Psoas muscle (tissue), 7 donors: ENCODE measurements at regions not wholly inside any gene's neighbourhood (a gene's known extent, or its start where the extent isn't known, plus 50 kb on each side); places are given as distances from the start of the nearest gene placed in this dataset.

Experiments
- ATAC-seq, 4 donors: fragments of 200-7000 bp; cut with Tn5 transposase; one replicate each; pipeline ENCODE4 v1.9.1; 2020; ENCODE audit warnings: moderate library complexity in 3 of 4, mild to moderate bottlenecking in 2 of 4
- DNase-seq, 2 donors: peaks; one replicate each; pipeline ENCODE4 v3.0.0-alpha.2; 2020
- H3K27ac ChIP-seq: fragments of 200-600 bp; one replicate; pipeline ENCODE4 v1.8.0; 2022
- H3K27me3 ChIP-seq, 3 donors: fragments of 200-600 bp in 1 of 3; one replicate each; pipeline versions ENCODE4 v1.6.1 to v1.8.0; 2013 to 2022; ENCODE audit warnings: low read length in 2 of 3, mild to moderate bottlenecking in 2 of 3, moderate library complexity in 1 of 3; ENCODE audit not compliant: insufficient read depth in 3 of 3
- H3K36me3 ChIP-seq, 2 donors: fragments of 200-600 bp in 1 of 2; one replicate each; pipeline versions ENCODE4 v1.6.1 to v1.8.0; 2013 to 2022; ENCODE audit warnings: low read depth in 1 of 2, mild to moderate bottlenecking in 1 of 2, moderate library complexity in 1 of 2; ENCODE audit not compliant: insufficient read depth in 1 of 2
- H3K4me1 ChIP-seq: fragments of 200-600 bp; one replicate; pipeline ENCODE4 v1.8.0; 2022
- H3K4me3 ChIP-seq: fragments of 200-600 bp; one replicate; pipeline ENCODE4 v1.8.0; 2022; ENCODE audit warnings: mild to moderate bottlenecking
- H3K9me3 ChIP-seq: fragments of 200-600 bp; one replicate; pipeline ENCODE4 v1.8.0; 2022
- WGBS, 3 donors: extraction: QIAGEN DNeasy Blood & Tissue Kit; methylation state at CpG; one replicate each; pipeline versions ENCODE4 v1.1.6 to v1.1.7; 2013; 5-methylcytosine and 5-hydroxymethylcytosine counted together
- intact Hi-C, 2 donors: fragments of 100-400 bp; cut with DNase I; formaldehyde crosslinking; loops; one replicate each; pipeline versions ENCODE4 v1.11.0 to v1.14.2; 2022
- TF ChIP-seq, protein P1 (sequence below): fragments of 200-600 bp; IDR thresholded peaks from one replicate; pipeline ENCODE4 v1.8.0; 2022; ENCODE audit warnings: antibody characterized with exemption
- donor health status: healthy with polysubstance abuse.
- donor health status: DM: no; HTN: no; CAD: no; lungs with moderate emphysema.
- donor health status: Bipolar disorder and iron deficiency.
- donor health status: healthy.
- donor health status: DM: yes; HTN: yes; CAD: no.
- donor health status: DM: no; HTN: no; CAD: no.
- donor health status: DM: yes; HTN: yes; CAD: no.

DNA sequence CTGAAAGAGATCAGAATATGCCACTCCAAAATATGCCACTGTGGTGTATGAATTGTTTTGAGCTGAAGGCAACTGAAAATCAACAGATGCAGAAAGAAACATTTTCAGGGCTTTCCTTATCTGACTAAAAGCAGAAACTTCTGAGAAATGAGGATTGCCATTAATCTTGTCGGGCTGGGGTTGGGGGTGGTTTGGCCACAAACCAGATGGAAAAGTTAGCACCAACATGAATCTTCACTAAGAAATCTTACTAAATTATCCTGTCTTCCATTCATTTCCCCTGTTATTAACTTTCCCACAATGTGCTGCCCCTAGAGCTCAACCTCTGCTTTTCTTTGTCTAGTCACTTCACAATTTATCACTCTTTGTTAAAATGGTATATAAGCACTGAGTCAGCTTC, 229.9 kb upstream of the GADL1 start:
- 79 to 89% (median 88%) methylated on average over 1 of the region's 1 CpG for WGBS, 3 donors
- Histone ChIP-seq H3K36me3 (no peaks in the 10 kb centered on the region), H3K9me3 (no peaks in the 10 kb centered on the region), H3K27me3 (no peaks in the 10 kb centered on the region), H3K4me1 (no peaks in the 10 kb centered on the region), H3K4me3 (no peak overlapping the region), H3K27ac (no peak overlapping the region)
- intact Hi-C loops, result no loop called here
- no peak for ATAC-seq
- TF ChIP-seq, protein P1, sequence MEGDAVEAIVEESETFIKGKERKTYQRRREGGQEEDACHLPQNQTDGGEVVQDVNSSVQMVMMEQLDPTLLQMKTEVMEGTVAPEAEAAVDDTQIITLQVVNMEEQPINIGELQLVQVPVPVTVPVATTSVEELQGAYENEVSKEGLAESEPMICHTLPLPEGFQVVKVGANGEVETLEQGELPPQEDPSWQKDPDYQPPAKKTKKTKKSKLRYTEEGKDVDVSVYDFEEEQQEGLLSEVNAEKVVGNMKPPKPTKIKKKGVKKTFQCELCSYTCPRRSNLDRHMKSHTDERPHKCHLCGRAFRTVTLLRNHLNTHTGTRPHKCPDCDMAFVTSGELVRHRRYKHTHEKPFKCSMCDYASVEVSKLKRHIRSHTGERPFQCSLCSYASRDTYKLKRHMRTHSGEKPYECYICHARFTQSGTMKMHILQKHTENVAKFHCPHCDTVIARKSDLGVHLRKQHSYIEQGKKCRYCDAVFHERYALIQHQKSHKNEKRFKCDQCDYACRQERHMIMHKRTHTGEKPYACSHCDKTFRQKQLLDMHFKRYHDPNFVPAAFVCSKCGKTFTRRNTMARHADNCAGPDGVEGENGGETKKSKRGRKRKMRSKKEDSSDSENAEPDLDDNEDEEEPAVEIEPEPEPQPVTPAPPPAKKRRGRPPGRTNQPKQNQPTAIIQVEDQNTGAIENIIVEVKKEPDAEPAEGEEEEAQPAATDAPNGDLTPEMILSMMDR, result no peak
- no peak for DNase-seq

DNA sequence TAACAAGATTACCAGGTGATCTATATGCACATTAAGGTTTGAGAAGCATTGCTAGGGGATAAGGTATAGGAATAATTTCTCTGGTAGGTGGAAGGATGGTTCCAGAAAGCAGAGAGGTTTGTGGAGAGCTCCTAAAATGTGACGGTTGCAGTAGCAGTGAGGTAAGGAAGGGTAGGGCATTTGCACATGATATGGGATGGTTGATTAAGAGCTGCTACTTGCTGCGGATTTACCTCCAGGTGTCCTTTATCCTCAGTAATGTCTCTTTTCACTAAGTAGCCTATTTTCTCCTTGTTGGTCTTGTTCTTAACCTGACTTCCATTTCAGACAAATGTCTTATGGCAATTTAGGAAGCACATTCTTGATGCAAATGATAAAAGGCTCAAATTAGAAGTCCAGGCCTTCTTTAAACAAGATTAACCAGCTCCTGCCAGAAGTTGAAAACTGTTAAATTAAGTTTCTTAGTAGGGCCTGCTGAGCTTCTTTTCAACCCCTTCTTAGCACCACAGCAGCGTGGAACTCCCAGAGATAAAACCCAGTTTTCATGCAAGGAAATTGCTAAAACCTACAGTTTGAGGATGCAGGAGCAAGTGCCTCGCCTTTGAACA, 231.1 kb upstream of the GADL1 start:
- intact Hi-C loops, result loop anchor here (5.0 kb wide), 2 partner anchors 153 to 358 kb away; no protein-coding TSS in a partner anchor
- Histone ChIP-seq H3K4me3 (no peak overlapping the region), H3K27ac (no peak overlapping the region), H3K36me3 (no peaks in the 10 kb centered on the region), H3K4me1 (no peaks in the 10 kb centered on the region), H3K27me3 (no peaks in the 10 kb centered on the region), H3K9me3 (no peaks in the 10 kb centered on the region)
- WGBS, 3 donors, result 91 to 97% (median 96%) methylated on average over 4 of the region's 4 CpGs
- TF ChIP-seq, protein P1, result no peak
- no peak for ATAC-seq
- DNase-seq, result no peak

DNA sequence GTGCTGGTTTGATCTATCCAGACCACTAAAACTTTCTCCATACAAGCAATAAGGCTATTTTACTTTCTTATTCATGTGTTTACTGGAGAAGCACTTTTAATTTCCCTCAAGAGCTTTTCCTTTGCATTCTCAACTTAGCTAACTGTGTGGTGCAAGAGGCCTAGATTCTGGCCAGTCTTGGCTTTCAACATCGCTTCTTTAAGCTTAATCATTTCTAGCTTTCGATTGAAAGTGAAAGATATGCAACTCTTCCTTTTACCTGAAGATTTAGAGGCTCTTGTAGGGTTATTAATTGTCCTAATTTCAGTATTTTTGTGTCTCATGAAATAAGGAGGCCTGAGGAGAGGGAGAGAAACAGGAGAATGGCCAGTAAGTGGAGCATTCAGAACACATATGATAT, 234.8 kb upstream of the GADL1 start:
- no peaks in the 10 kb centered on the region for H3K27me3 ChIP-seq
- TF ChIP-seq, protein P1, result no peak
- H3K36me3 ChIP-seq, result no peaks in the 10 kb centered on the region
- ATAC-seq (no peak), DNase-seq (no peak)
- H3K4me1 ChIP-seq, result no peaks in the 10 kb centered on the region
- no peak overlapping the region for H3K4me3 ChIP-seq
- H3K27ac ChIP-seq, result no peak overlapping the region
- H3K9me3 ChIP-seq, result no peaks in the 10 kb centered on the region
- WGBS, 3 donors, result 90 to 96% (median 91%) methylated on average over 2 of the region's 2 CpGs
- intact Hi-C loops, result loop anchor here (5.0 kb wide), 2 partner anchors 157 to 362 kb away; no protein-coding TSS in a partner anchor

DNA sequence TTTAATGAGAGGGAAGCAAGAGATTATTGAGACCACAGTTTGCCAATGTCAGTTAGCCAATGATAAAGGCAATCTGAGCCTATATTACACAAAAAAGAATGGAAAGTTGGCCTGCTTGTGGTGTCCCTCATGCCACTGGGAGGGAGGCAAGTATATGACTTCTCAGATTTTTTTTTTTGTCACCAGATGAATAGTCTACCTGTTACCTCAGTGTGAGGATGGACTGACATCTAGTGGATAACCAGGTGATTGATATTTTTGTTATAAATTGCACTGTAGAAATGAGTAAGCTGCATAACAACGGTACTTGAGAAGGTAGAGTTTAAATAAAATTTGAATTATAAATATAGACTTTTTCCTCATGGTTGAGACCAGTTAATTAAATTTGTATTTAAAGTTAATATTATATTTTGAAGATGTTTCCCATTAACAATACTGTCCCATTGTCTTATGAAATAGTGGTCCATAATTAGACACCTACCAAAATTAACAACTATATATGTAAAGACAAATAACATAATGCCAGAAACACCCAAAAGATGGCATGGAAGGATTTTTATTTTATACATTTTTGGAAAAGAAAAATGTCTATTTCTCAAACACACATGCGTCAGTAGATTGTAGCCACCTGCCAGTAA, 237.8 kb upstream of the GADL1 start:
- H3K4me1 ChIP-seq, result no peaks in the 10 kb centered on the region
- TF ChIP-seq, protein P1, result peak; percentile 81
- H3K27me3 ChIP-seq, result no peaks in the 10 kb centered on the region
- H3K9me3 ChIP-seq, result no peaks in the 10 kb centered on the region
- intact Hi-C loops, result loop anchor here (2.0 to 5.0 kb wide), 2 partner anchors 353 to 355 kb away; no protein-coding TSS in a partner anchor
- peak; percentile 68 to 91 (median 77) for ATAC-seq
- no peak overlapping the region for H3K4me3 ChIP-seq
- no peak for DNase-seq
- H3K27ac ChIP-seq, result no peak overlapping the region
- 66 to 84% (median 70%) methylated on average over 2 of the region's 2 CpGs for WGBS, 3 donors
- no peaks in the 10 kb centered on the region for H3K36me3 ChIP-seq
